Transverse colon (tissue), 3 donors: ENCODE measurements at regions not wholly inside any gene's neighbourhood (a gene's known extent, or its start where the extent isn't known, plus 50 kb on each side); places are given as distances from the start of the nearest gene placed in this dataset.

Source experiments
- POLR2A ChIP-seq: fragments of 450-650 bp; IDR thresholded peaks from one replicate; pipeline ENCODE4 v1.6.1; 2016; ENCODE audit warnings: antibody characterized with exemption, mild to moderate bottlenecking, moderate library complexity
- TF ChIP-seq, protein P1 (sequence below), 5 experiments: fragments of 200-600 bp in 3 of 5; fragments of 450-650 bp in 2 of 5; sonication (generic) in 3 of 5; IDR thresholded peaks; 1 replicate in 2 of 5; 2 replicates in 3 of 5; pipeline ENCODE4 v1.5.1; 2016 to 2017; ENCODE audit warnings: antibody characterized with exemption in 5 of 5, inconsistent platforms in 3 of 5, mild to moderate bottlenecking in 2 of 5, moderate library complexity in 1 of 5

GRCh38 chr3:6750782-6751181 lies 110.1 kb upstream of the GRM7 start:
- TF ChIP-seq POLR2A = no peak
- TF ChIP-seq, protein P1, sequence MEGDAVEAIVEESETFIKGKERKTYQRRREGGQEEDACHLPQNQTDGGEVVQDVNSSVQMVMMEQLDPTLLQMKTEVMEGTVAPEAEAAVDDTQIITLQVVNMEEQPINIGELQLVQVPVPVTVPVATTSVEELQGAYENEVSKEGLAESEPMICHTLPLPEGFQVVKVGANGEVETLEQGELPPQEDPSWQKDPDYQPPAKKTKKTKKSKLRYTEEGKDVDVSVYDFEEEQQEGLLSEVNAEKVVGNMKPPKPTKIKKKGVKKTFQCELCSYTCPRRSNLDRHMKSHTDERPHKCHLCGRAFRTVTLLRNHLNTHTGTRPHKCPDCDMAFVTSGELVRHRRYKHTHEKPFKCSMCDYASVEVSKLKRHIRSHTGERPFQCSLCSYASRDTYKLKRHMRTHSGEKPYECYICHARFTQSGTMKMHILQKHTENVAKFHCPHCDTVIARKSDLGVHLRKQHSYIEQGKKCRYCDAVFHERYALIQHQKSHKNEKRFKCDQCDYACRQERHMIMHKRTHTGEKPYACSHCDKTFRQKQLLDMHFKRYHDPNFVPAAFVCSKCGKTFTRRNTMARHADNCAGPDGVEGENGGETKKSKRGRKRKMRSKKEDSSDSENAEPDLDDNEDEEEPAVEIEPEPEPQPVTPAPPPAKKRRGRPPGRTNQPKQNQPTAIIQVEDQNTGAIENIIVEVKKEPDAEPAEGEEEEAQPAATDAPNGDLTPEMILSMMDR (IDR thresholded peaks at IDR 0.05) = no peak
